ENCODE measurements at regions not wholly inside any gene's neighbourhood (a gene's known extent, or its start where the extent isn't known, plus 50 kb on each side); places are given as distances from the start of the nearest gene placed in this dataset.
"Not testable (repeated sequence)": the region's sequence is repeated elsewhere in the genome, so short reads cannot be mapped to it uniquely, and the experiment has no call there.

GRCh38 chr1:30374400-30375070 is 348.9 kb downstream of the MATN1 start:
- DNase-seq, result no peak

GRCh38 chr1:30373471-30374399 is 349.6 kb downstream of the MATN1 start:
- no peak for DNase-seq

- DNase-seq, result no peak
These were observed 350.5 kb downstream of the MATN1 start for GRCh38 chr1:30372792-30373433.

- DNase-seq, result no peak
These were observed 351.2 kb downstream of the MATN1 start for GRCh38 chr1:30371888-30372791.

- no peak for DNase-seq
These were observed 352.1 kb downstream of the MATN1 start for GRCh38 chr1:30371179-30371788.

- DNase-seq, result no peak
These were observed 354.6 kb downstream of the MATN1 start for GRCh38 chr1:30368651-30369240.

- no peak for DNase-seq
These were observed 356.5 kb downstream of the MATN1 start for GRCh38 chr1:30366911-30367310.

- DNase-seq, result no peak
These were observed 357.2 kb downstream of the MATN1 start for GRCh38 chr1:30366199-30366598.

- no peak for DNase-seq
These were observed 357.8 kb downstream of the MATN1 start for GRCh38 chr1:30365596-30365995.

GRCh38 chr1:30363031-30363430 is 360.4 kb downstream of the MATN1 start:
- no peak for DNase-seq

GRCh38 chr1:30362603-30362990 is 360.8 kb downstream of the MATN1 start:
- no peak for DNase-seq

- DNase-seq, result not testable (repeated sequence)
These were observed 361.3 kb downstream of the MATN1 start for GRCh38 chr1:30361890-30362602.

GRCh38 chr1:30360753-30361152 is 362.6 kb downstream of the MATN1 start:
- no peak for DNase-seq

GRCh38 chr1:30360281-30360680 is 363.1 kb downstream of the MATN1 start:
- no peak for DNase-seq

- no peak for DNase-seq
These were observed 363.7 kb downstream of the MATN1 start for GRCh38 chr1:30359539-30360220.

GRCh38 chr1:30358500-30358899 is 364.9 kb downstream of the MATN1 start:
- no peak for DNase-seq

- DNase-seq, result no peak
These were observed 366.5 kb downstream of the MATN1 start for GRCh38 chr1:30356839-30357238.

GRCh38 chr1:30354410-30354809 is 369.0 kb downstream of the MATN1 start:
- no peak for DNase-seq

- no peak for DNase-seq
These were observed 369.7 kb downstream of the MATN1 start for GRCh38 chr1:30353637-30354036.

- DNase-seq, result no peak
These were observed 375.2 kb downstream of the MATN1 start for GRCh38 chr1:30348147-30348546.
